ENCODE measurements at regions not wholly inside any gene's neighbourhood (a gene's known extent, or its start where the extent isn't known, plus 50 kb on each side); places are given as distances from the start of the nearest gene placed in this dataset.

DNA sequence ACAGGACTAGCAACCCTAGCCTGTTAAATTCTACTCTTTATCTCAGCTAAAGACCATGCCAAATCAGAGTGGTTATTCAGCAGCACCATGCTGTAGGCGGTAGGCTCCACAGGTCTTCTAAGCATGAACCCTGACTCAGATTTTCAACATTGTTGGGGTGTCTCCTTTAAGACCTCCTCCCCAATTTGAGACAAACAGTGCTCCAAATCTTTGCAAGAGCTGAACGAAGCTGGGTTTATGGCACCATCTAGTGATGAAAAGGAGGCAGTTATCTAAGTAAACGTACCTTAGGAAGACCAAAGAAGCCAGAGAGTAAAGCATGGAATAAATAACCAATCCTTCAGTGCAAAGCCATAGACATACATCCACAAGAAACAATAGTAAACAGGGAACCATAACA lies 334.5 kb upstream of the SLC7A11 start:
- no peak for DNase-seq
- intact Hi-C loops (cut with DNase I), result no loop called here

DNA sequence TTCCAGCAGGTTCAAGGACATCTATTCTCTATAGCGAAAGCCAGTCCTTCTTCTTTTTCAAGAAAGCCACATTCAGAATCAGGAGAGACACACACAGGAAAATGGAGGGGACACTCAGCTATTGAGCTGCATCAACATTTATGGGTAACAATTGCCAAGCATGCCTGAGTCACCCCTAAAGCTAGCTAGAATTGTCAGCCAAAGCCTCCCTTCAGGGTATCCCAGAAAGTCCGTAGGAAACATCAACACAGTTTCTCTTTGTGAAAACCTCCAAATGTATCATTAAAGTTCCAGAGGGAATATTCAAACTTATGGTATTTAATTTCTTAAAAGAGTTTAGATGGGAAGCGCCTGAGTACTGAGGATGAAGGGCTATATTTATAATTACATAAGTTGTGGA lies 331.1 kb upstream of the SLC7A11 start:
- DNase-seq, result no peak
- intact Hi-C loops (cut with DNase I), result no loop called here

DNA sequence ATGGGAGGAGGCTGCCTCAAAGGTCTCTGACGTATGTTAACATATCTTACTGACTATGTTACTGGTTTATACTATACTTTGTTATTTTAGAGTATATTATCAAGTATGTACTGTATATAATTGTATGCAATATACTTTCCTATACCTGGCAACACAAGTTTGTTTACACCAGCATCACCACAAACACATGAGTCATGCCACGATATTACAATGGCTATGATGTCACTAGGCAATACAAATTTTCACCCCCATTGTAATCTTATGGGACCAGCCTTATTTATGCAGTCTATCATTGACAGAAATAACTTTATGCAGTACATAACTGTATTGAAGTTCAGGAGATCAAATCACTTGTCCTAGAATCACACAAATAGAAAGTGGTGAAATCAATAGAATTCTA lies 329.9 kb upstream of the SLC7A11 start:
- intact Hi-C loops (cut with DNase I), result no loop called here
- DNase-seq, result no peak

DNA sequence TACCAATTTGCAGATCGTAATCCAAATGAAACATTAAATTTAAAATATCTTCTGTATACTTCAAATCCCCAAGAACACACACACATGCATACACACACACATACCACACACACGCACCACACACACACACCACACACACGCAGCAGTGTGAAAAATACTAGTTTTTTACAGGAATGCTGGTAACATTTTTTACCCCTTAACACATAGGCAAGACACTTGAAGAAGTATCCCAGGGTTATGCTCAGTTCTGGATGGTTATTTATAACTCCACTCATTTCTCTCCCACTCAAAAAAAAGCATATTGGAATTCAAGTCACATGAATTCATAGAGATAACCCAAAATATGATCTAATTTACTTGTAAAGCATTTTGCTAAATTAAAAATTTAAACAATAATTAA lies 325.5 kb upstream of the SLC7A11 start:
- no peak for DNase-seq
- intact Hi-C loops (cut with DNase I), result no loop called here

DNA sequence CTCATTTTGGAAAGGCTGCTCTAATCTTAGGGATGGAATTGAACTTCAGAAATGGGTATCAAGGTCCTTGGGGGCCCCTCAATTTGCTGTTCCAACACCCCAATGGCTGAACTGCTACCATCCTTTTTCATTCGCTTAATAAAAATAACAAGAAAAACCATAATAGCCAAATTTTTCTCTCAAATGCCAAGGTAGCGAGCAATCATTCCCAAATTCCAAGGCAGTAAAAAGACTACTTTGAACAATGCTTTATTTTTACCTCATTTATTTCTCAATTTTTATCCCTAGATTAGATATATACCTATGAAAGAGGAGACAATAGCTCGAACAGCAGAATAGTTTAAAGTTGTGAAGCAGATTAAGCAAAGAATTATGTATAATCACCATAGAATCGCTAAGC lies 323.4 kb upstream of the SLC7A11 start:
- intact Hi-C loops (cut with DNase I), result no loop called here
- DNase-seq, result no peak

DNA sequence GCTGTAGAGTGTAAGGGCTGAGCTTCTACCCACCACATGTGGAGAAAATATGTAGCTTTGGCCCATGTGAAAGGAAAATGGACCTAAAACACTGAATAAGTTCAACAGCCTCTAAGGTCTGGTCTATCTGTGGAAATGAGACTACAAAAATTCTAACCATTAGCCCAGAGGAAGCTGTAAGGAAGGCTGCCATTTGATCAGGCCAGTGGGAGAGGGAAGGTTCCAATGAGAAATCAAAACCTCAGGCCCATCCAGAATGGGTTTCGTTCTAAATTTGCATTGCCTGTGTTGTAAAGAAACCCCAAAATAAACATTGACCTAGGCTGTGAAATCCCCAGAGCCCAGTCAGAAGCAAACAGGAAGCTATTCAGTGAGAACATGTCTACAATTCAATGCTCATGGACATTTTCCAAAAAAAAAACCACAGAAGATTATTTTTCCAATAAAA lies 320.4 kb upstream of the SLC7A11 start:
- no peak for DNase-seq

DNA sequence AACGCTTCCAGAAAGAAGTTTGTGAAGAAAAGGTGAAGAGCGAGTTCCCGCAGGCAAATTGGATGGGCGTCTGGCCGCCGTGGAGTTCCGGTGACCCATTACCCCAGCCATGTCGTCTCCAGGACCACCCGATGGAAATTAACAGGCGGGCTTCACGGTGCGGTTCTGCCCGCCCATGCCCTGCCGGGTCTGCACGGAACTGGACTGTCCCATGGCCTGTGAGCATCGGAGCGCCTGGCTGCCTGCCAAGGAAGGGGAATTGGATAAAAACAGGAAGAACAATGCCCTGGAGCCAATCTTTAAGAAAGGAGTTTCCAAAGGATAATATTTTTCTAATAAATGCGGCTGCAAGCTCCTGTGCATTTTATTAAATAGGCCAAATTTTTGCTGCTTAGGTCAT lies 319.8 kb upstream of the SLC7A11 start:
- DNase-seq, result no peak
- intact Hi-C loops (cut with DNase I), result no loop called here

More for the DNA sequence above, 320.4 kb upstream of the SLC7A11 start:
- intact Hi-C loops (cut with DNase I), result no loop called here

DNA sequence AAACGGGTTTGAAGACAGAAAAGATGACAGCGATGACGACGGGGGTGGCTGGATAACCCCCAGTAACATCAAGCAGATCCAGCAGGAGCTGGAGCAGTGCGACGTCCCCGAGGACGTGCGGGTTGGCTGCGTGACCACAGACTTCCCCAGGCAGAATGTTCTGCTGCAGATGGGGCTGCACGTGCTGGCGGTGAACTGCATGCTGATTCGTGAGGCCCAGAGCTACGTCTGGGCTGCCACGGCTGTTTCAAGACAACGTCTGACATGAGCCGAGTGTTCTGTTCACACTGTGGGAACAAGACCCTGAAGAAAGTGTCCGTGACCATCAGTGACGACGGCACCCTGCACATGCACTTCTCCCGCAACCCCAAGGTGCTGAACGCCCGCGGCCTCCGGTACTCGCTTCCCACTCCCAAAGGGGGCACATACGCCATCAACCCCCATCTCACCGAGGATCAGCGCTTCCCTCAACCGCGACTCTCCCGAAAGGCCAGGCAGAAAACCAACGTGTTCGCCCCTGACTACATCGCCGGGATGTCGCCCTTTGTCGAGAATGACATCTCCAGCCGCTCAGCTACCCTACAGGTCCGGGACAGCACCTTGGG lies 319.2 kb upstream of the SLC7A11 start:
- intact Hi-C loops (cut with DNase I), result no loop called here
- no peak for DNase-seq

DNA sequence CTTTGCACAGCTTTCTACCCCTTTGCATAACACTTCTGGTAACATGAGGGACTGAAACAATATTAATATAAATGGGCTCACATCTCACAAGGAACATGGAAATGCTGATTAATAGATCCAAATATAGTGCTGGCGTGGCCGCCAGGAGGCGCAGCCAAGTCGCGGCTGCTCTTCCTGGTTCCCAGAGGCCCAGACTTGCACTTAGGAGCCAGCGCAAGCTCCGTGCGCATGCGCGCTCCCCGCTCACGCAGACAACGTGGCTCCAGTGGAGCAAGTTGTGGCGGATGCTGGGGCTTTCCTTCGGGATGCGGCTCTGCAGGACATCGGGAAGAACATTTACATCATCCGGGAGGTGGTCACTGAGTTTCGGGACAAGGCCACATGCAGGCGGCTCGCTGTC lies 318.3 kb upstream of the SLC7A11 start:
- intact Hi-C loops (cut with DNase I), result no loop called here
- DNase-seq, result no peak

DNA sequence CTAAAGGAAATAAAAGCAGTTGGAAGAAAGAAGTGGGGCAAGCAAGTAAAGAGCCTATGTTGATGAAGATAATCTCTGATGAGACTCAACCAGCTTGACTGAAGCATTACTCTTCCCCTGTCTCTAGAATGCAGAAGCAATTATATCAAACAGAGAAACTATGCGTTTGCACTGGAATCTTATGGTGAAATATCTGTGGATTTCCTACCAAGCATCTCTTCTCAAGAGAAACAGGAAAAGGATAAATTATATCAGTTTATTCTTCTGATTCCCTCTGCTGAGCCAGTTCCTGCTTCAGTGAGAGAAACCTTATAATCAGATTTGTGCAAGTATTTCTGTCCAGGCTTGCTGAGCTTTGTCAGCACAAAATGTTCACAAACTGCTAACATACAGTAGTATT lies 316.7 kb upstream of the SLC7A11 start:
- intact Hi-C loops (cut with DNase I), result no loop called here
- no peak for DNase-seq

DNA sequence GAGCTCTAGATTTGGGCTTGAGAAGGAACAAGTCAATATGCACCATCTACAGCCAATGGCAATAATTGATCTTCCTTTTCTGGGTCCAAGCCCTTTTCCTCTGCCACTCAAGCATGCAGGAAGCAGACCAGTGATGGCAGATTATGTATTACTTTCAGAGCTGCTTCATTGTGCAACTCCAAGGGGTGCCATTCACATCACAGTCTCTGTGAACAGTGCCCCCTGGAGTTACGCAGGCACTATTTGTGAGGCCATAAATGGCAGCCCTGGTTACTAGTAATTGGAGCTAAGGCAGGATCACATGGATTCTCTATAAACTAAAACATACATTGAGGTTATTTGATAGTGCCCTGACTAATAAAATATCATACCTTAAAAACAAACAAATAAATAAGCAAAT lies 313.4 kb upstream of the SLC7A11 start:
- intact Hi-C loops (cut with DNase I), result no loop called here
- no peak for DNase-seq

DNA sequence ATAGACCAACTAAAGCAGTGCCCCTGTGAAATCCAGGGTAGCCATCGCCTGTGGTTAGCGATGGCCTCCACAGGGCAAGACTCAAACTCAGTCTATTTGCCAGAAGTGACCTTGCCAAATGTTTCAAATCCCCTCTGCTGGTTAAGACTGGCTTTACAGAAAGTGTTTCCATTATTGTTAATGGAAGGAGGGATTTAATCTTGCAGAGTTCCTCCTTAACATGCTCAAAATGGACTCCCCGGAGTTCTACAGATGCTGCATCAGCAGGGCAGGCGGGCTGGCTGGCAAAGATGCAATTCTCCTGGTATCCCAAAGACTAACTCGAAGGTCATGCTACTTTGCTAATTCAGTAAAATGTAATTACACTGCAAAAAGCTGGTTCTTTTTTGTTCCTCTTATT lies 313.0 kb upstream of the SLC7A11 start:
- intact Hi-C loops (cut with DNase I), result no loop called here
- DNase-seq, result no peak

DNA sequence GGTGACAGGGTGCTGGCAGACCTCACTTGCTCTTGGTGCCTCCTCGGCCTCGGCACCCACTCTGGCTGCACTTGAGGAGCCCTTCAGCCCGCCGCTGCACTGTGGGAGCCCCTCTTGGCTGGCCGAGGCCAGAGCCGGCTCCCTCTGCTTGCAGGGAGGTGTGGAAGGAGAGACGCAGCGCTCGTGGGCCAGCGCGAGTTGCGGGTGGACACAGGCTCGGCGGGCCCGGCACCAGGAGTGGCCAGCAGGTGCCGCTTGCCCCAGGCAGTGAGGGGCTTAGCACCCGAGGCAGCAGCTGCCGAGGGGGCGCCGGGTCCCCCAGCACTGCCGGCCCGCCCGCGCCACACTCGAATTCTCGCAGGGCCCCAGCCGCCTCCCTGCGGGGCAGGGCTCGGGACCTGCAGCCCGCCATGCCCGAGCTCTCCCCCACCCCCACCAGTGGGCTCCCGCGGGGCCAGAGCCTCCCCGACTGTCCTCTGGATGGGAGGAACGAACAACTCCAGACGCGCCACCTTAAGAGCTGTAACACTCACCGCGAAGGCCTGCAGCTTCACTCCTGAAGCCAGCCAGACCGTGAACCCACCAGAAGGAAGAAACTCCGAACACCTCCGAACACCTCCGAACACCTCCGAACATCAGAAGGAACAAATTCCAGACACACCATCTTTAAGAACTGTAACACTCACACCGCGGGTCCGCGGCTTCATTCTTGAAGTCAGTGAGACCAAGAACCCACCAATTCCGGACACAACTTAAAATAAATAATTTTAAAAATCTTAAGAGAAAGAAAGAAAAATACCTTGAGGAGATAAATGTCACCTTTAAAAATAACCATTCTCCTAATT lies 311.1 kb upstream of the SLC7A11 start:
- intact Hi-C loops (cut with DNase I), result no loop called here
- no peak for DNase-seq

DNA sequence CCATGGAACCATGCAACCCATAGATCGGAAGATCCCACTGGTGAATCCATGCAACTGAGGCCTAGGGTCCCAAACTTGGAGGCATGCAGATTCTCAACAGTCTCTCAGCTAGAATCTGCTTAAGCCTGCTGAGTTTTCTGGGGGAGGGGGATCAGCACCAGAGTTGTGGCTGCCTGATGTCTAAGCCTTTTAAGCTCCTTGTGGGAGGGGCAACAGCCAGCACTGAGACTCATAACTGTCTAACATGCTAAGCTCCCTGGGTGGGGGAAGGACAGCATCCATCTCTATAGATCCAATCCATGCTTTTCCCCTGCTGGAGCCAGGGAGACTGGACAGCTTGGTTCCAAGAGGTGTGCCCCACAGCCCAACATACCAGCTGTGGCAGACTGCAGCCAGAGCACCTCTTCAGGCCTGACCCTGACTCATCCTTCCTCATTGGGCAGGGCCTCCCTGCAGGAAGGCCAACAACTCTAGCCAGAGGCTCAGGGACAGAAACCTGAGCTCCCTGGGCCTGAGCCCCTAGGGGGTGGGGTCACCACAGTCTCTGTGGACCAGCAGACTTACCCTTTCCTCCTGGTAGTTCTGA lies 300.1 kb upstream of the SLC7A11 start:
- no peak for DNase-seq
- intact Hi-C loops (cut with DNase I), result no loop called here

DNA sequence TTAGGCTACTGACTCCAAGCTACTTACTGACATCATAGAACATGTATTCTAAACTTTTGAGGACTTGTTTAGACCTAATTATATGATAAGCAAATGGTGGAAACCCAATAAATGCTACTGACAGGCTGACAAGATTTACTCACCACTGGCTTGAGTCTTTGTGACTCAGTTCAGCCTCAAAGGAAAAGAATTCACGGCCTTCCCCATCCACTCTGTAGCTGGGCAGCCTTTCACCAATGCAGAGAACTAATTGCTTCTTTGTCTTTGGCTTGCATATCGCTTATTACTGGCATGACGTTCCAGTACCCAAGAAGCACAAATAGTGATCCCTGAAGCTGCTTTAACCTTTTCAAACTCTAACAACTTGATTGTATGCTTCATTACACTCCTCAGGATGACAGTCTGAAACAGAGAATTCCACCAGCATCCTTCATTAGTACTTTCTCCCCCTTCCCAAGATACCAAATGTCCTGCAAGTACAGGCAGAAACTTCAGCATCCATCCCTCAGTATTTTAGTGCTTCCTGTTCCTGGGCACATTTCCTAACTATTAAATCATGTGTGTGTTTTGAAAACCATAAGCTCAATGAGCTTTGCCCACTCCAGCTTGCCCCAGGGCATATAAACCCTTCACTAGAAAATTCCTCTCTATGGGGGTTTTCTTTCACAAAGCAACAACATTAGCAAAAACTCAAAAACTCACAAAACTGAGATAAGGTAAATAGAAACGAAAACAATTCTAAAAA lies 298.1 kb upstream of the SLC7A11 start:
- no peak for DNase-seq
- intact Hi-C loops (cut with DNase I), result no loop called here

DNA sequence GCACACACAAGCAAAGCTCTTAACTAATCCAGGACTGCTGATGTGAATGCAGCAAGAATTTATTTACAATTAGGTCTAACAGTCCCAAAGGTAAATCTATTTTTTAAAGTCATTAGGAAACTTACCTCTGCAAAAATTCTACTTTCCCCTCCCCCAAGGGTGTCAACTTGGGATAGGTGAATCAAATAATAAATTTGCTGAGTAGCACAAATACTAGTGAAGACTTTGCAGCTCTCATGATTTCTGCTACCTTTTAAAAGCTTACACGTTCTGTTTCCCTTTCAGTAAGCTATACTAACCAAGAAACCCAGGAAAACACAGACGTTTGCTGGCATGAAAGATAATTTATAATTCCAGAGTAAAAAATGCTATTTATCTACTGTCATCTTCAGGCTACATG lies 296.6 kb upstream of the SLC7A11 start:
- intact Hi-C loops (cut with DNase I), result no loop called here
- no peak for DNase-seq

DNA sequence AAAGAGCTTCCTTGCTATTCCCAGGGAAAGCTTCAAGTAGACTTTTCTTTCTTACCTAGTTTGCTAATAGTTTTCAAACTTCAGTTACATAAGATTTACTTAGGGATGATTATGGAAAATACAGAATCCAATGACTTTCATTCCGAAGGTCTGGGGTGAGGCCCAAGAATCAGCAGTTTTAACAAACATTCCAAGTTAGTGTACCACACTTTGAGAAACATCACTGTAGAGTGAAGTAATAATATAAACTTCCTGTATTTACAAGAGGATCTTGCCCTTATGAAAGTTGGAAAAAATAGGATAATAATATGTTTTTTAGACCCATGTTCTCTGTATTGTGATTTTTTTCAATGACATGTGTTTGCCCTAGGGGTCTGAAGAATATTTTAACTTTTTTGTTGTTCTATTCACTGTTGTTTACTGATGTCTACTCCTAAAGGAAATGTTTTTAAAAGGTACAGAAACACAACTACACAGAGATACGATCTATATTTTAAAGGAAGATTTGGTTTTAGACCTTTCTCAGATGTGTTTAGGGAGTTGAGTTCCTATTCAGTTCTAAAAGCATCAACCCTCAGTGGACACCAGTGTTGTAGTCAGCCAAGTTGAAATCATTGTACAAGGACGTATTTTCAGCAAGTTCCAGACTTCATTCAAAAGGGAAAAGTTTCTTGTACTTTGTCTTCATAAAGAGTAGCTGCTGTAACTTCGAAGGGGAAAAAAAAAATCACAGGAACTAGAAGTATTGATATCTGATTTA lies 295.8 kb upstream of the SLC7A11 start:
- intact Hi-C loops (cut with DNase I), result no loop called here
- no peak for DNase-seq

DNA sequence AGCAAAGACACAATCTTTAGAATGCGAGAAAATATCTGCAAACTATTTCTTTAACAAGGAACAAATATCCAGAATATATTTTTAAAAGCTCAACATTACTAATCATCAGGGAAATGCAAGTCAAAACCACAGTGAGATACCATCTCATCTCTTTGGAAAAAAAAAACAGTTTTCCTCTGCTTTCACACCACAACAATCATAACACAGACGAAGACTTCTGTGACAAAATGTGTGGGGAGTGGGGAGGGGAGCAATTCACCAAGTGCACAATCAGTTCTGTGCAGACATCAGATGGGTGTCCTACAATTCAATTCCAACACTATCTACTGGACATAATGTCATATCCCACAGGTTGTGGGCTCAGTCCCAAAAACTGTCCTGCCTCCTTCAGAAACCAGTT lies 293.2 kb upstream of the SLC7A11 start:
- no peak for DNase-seq
- intact Hi-C loops (cut with DNase I), result no loop called here

DNA sequence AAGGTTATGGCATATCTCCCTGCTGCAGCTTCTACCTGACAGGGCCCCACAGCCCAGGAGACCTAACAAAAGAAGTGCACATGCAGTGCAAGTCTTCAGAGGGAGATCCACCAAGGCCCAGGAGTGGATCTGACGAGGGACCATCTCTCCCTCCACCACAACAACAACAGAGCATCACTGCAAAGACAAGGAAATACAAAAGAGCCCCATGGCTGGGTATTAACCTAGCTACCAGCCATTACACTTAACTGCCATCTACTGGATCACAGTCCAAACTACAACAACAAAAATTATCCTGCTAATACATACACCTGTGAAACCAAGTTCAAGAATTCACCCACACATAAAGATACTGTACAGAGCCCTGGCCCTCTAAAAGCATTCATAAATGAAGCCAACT lies 280.2 kb upstream of the SLC7A11 start:
- intact Hi-C loops (cut with DNase I), result no loop called here
- no peak for DNase-seq
